ENCODE measurements at regions not wholly inside any gene's neighbourhood (a gene's known extent, or its start where the extent isn't known, plus 50 kb on each side); places are given as distances from the start of the nearest gene placed in this dataset.

DNA sequence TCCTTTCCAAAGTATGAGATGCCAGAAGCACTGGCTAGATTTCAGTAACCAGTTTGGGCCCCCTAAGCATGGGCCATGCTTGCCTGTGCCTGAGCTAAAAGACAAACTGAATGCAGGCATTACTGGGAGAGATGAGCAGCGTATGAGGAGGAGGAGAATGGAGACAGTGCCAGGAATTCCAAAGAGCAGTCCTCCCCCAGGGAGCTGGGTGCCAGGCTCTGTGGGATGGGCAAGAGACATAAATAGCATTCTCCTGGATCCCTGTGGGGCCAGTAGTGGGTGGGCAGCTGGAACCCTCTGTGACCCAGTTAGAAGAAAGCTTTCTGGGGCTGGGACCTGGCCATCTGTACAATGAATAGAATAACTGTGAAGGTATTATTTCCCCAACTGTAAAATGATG, 235.6 kb downstream of the KCNA4 start:
- Histone ChIP-seq H3K4me1 (no peaks in the 10 kb centered on the region), H2AFZ (no peak overlapping the region), H3K27me3 (ENCODE audit: control insufficient read depth, insufficient read depth, low read length) (no peaks in the 10 kb centered on the region), H3K9ac (no peak overlapping the region), H3K27ac (no peak overlapping the region), H3K4me3 (ENCODE audit: low read depth, low read length) (no peak overlapping the region), H3K79me2 (no peaks in the 10 kb centered on the region), H3K4me2 (ENCODE audit: low read length) (no peak overlapping the region), H3K9me3 (ENCODE audit: control insufficient read depth, low read length) (no peaks in the 10 kb centered on the region), H3K36me3 (ENCODE audit: control insufficient read depth, insufficient read depth, low read length) (no peaks in the 10 kb centered on the region)
- TF ChIP-seq CTCF (IDR thresholded peaks at IDR 0.05): no peak

- H2AFZ ChIP-seq: no peak overlapping the region
- no peaks in the 10 kb centered on the region for H3K4me1 ChIP-seq
- no peaks in the 10 kb centered on the region for H3K36me3 ChIP-seq (ENCODE audit: control insufficient read depth, insufficient read depth, low read length)
- TF ChIP-seq CTCF (IDR thresholded peaks at IDR 0.05): no peak
- no peaks in the 10 kb centered on the region for H3K79me2 ChIP-seq
- no peaks in the 10 kb centered on the region for H3K27me3 ChIP-seq (ENCODE audit: control insufficient read depth, insufficient read depth, low read length)
- no peak overlapping the region for H3K27ac ChIP-seq
- no peaks in the 10 kb centered on the region for H3K9me3 ChIP-seq (ENCODE audit: control insufficient read depth, low read length)
- H3K4me3 ChIP-seq (ENCODE audit: low read depth, low read length): no peak overlapping the region
- H3K4me2 ChIP-seq (ENCODE audit: low read length): no peak overlapping the region
- H3K9ac ChIP-seq: no peak overlapping the region
Measured at GRCh38 chr11:29780756-29781155, 236.1 kb downstream of the KCNA4 start.

DNA sequence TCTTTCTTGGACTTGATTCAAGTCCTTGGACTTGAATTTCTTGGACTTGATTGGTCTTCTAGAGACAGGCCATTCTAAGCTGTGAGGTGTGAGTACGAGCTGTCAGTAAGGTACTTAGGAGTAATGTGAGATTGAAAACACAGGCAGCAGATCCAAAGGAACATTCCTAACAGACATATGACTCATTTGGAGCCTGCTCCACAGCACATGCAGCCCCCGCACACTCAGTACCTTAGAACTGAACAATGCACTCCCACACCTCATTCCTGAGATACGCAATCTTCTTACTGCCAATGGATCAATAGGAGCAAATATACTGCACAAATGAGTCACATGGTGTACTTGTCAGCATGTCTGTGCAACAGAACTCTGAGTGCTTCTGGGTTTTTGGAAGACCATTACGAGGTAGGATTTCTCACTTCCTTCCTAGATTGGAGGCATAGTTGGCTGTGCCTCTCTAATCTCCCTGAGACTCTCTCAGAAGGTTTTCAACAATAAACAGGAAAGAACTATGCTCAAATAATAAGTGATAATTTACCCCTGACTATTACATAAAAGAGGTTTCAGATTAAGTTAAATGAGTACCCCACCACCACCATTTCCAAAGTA, 243.1 kb downstream of the KCNA4 start:
- Histone ChIP-seq H3K4me3 (ENCODE audit: low read depth, low read length) (no peak overlapping the region), H3K9ac (no peak overlapping the region), H3K27me3 (ENCODE audit: control insufficient read depth, insufficient read depth, low read length) (no peaks in the 10 kb centered on the region), H3K4me1 (no peaks in the 10 kb centered on the region), H3K9me3 (ENCODE audit: control insufficient read depth, low read length) (no peaks in the 10 kb centered on the region), H3K79me2 (no peaks in the 10 kb centered on the region), H3K27ac (no peak overlapping the region), H3K36me3 (ENCODE audit: control insufficient read depth, insufficient read depth, low read length) (no peaks in the 10 kb centered on the region), H3K4me2 (ENCODE audit: low read length) (no peak overlapping the region), H2AFZ (no peak overlapping the region)
- TF ChIP-seq CTCF (IDR thresholded peaks at IDR 0.05): no peak

- TF ChIP-seq CTCF (IDR thresholded peaks at IDR 0.05): no peak
- no peaks in the 10 kb centered on the region for H3K27me3 ChIP-seq (ENCODE audit: control insufficient read depth, insufficient read depth, low read length)
- no peak overlapping the region for H3K4me3 ChIP-seq (ENCODE audit: low read depth, low read length)
- H3K79me2 ChIP-seq: no peaks in the 10 kb centered on the region
- H3K9ac ChIP-seq: no peak overlapping the region
- no peak overlapping the region for H2AFZ ChIP-seq
- no peaks in the 10 kb centered on the region for H3K4me1 ChIP-seq
- H3K27ac ChIP-seq: no peak overlapping the region
- no peaks in the 10 kb centered on the region for H3K9me3 ChIP-seq (ENCODE audit: control insufficient read depth, low read length)
- H3K4me2 ChIP-seq (ENCODE audit: low read length): no peak overlapping the region
- H3K36me3 ChIP-seq (ENCODE audit: control insufficient read depth, insufficient read depth, low read length): no peaks in the 10 kb centered on the region
Measured at GRCh38 chr11:29756871-29757270, 260.0 kb downstream of the KCNA4 start.

GRCh38 chr11:29755474-29755873, 261.4 kb downstream of the KCNA4 start:
- Histone ChIP-seq H3K36me3 (ENCODE audit: control insufficient read depth, insufficient read depth, low read length) (no peaks in the 10 kb centered on the region), H3K79me2 (no peaks in the 10 kb centered on the region), H3K9me3 (ENCODE audit: control insufficient read depth, low read length) (no peaks in the 10 kb centered on the region), H3K4me3 (ENCODE audit: low read depth, low read length) (no peak overlapping the region), H3K4me1 (no peaks in the 10 kb centered on the region), H3K4me2 (ENCODE audit: low read length) (no peak overlapping the region), H3K27ac (no peak overlapping the region), H2AFZ (no peak overlapping the region), H3K9ac (no peak overlapping the region), H3K27me3 (ENCODE audit: control insufficient read depth, insufficient read depth, low read length) (no peaks in the 10 kb centered on the region)
- no peak for TF ChIP-seq CTCF (IDR thresholded peaks at IDR 0.05)

Measured in parathyroid adenoma (tissue), 2 donors.